H1 (cell line): ENCODE measurements at regions not wholly inside any gene's neighbourhood (a gene's known extent, or its start where the extent isn't known, plus 50 kb on each side); places are given as distances from the start of the nearest gene placed in this dataset.

Source experiments
- CTCF ChIA-PET: fragments of 300-600 bp; sonication (Branson Sonifier 250); formaldehyde crosslinking; loops from one replicate; lab custom pipeline; 2021; ENCODE audit not compliant: partially characterized antibody; lab: Charles Lee
- POLR2A ChIA-PET: fragments of 300-600 bp; sonication (Branson Sonifier 250); formaldehyde crosslinking; loops from one replicate; lab custom pipeline; 2021; ENCODE audit warnings: inconsistent platforms; ENCODE audit not compliant: partially characterized antibody; lab: Charles Lee
- DNase-seq, 2 experiments: peaks; one replicate each; pipeline versions ENCODE4 v3.0.0 to v3.0.0-alpha.2; 2010 to 2022; ENCODE audit warnings: low spot score in 2 of 2, low read depth in 1 of 2, mixed read lengths in 1 of 2
- FAIRE-seq: peaks from 2 replicates; lab custom pipeline; 2011; peaks lifted over from hg19 to GRCh38; lab: Jason Lieb, UNC
- H2AFZ ChIP-seq: 2 replicates; pipeline ENCODE4 v1.8.1; 2012; ENCODE audit warnings: low read length, inconsistent platforms
- H2AK5ac ChIP-seq: 2 replicates; pipeline ENCODE4 v1.6.1; 2013; ENCODE audit warnings: low read depth, low read length
- H2BK120ac ChIP-seq: replicated peaks from 2 replicates; pipeline ENCODE3; 2013; ENCODE audit warnings: low read depth, low read length, inconsistent platforms
- H2BK12ac ChIP-seq: 2 replicates; pipeline ENCODE4 v1.6.1; 2013; ENCODE audit warnings: low read depth, low read length
- H2BK15ac ChIP-seq: 2 replicates; pipeline ENCODE4 v1.6.1; 2013; ENCODE audit warnings: low read length
- H2BK20ac ChIP-seq: 2 replicates; pipeline ENCODE4 v1.6.1; 2013; ENCODE audit warnings: low read length
- H2BK5ac ChIP-seq: 2 replicates; pipeline ENCODE4 v1.6.1; 2013; ENCODE audit warnings: low read depth, low read length
- H3K14ac ChIP-seq: 2 replicates; pipeline ENCODE4 v1.6.1; 2013; ENCODE audit warnings: inconsistent platforms; ENCODE audit not compliant: insufficient read length
- H3K18ac ChIP-seq: 2 replicates; pipeline ENCODE4 v1.6.1; 2013; ENCODE audit warnings: low read length; ENCODE audit errors: extremely low read depth
- H3K23ac ChIP-seq: 2 replicates; pipeline ENCODE4 v1.6.1; 2013; ENCODE audit warnings: inconsistent platforms; ENCODE audit not compliant: insufficient read length
- H3K23me2 ChIP-seq: 2 replicates; pipeline ENCODE4 v1.6.1; 2013; ENCODE audit warnings: low read depth, low read length
- H3K27ac ChIP-seq: 2 replicates; pipeline ENCODE4 v1.6.1; 2011; ENCODE audit warnings: low read depth, low read length, inconsistent platforms
- H3K27me3 ChIP-seq, 4 experiments: replicated peaks in 1 of 4; 1 replicate in 1 of 4; 2 replicates in 3 of 4; pipeline versions ENCODE4 v1.6.1 to v1.8.1; 2011 to 2013; ENCODE audit warnings: low read length in 3 of 4, mild to moderate bottlenecking in 3 of 4, inconsistent platforms in 2 of 4, mixed read lengths in 2 of 4, moderate library complexity in 1 of 4; ENCODE audit not compliant: control insufficient read depth in 3 of 4, insufficient read depth in 3 of 4; ENCODE audit errors: extremely low read depth in 1 of 4
- H3K36me3 ChIP-seq, 4 experiments: 2 replicates each; pipeline versions ENCODE4 v1.6.1 to v1.8.1; 2011 to 2013; ENCODE audit warnings: mild to moderate bottlenecking in 4 of 4, low read length in 3 of 4, moderate library complexity in 2 of 4, control low read depth in 1 of 4, inconsistent platforms in 1 of 4; ENCODE audit not compliant: insufficient read depth in 4 of 4, control insufficient read depth in 2 of 4
- H3K4ac ChIP-seq: replicated peaks from 2 replicates; pipeline ENCODE3; 2013; ENCODE audit warnings: low read length, low read depth, mixed read lengths, inconsistent platforms; ENCODE audit not compliant: insufficient read length
- H3K4me1 ChIP-seq, 4 experiments: replicated peaks in 1 of 4; 1 replicate in 1 of 4; 2 replicates in 3 of 4; pipeline versions ENCODE4 v1.6.1 to v1.8.1; 2011 to 2013; ENCODE audit warnings: low read length in 3 of 4, inconsistent platforms in 2 of 4, mixed read lengths in 1 of 4; ENCODE audit not compliant: insufficient read depth in 4 of 4, control insufficient read depth in 3 of 4
- H3K4me2 ChIP-seq, 2 experiments: 2 replicates each; pipeline versions ENCODE4 v1.6.1 to v1.8.1; 2011 to 2013; ENCODE audit warnings: low read depth in 2 of 2, low read length in 2 of 2, control low read depth in 1 of 2, inconsistent platforms in 1 of 2, mild to moderate bottlenecking in 1 of 2; ENCODE audit not compliant: insufficient read depth in 1 of 2
- H3K4me3 ChIP-seq, 4 experiments: fragments of 200-600, 300-600 bp in 1 of 4; sonication (generic), shearing (Covaris generic), sonication (Bioruptor Twin) in 1 of 4; 2 replicates each; pipeline versions ENCODE4 v1.5.1 to v1.8.1; 2011 to 2016; ENCODE audit warnings: low read length in 4 of 4, low read depth in 3 of 4, control low read depth in 2 of 4, inconsistent platforms in 2 of 4, mild to moderate bottlenecking in 2 of 4, mixed read lengths in 1 of 4, moderate library complexity in 1 of 4; ENCODE audit not compliant: insufficient read depth in 2 of 4; ENCODE audit errors: extremely low read depth in 1 of 4
- H3K56ac ChIP-seq: replicated peaks from 2 replicates; pipeline ENCODE3; 2013; ENCODE audit warnings: low read depth, mild to moderate bottlenecking, mixed read lengths, low read length, inconsistent platforms; ENCODE audit not compliant: insufficient read length
- H3K79me1 ChIP-seq: 2 replicates; pipeline ENCODE4 v1.6.1; 2013; ENCODE audit warnings: low read depth, low read length, control low read depth
- H3K79me2 ChIP-seq, 2 experiments: 2 replicates each; pipeline versions ENCODE4 v1.6.1 to v1.8.1; 2012 to 2013; ENCODE audit warnings: low read length in 2 of 2, mild to moderate bottlenecking in 2 of 2, inconsistent platforms in 1 of 2; ENCODE audit not compliant: insufficient read depth in 2 of 2, control insufficient read depth in 1 of 2
- H3K9ac ChIP-seq, 4 experiments: replicated peaks in 1 of 4; 1 replicate in 1 of 4; 2 replicates in 3 of 4; pipeline versions ENCODE4 v1.6.1 to v1.8.1; 2011 to 2013; ENCODE audit warnings: low read depth in 3 of 4, low read length in 3 of 4, control low read depth in 2 of 4, mild to moderate bottlenecking in 2 of 4, moderate library complexity in 2 of 4, inconsistent platforms in 1 of 4; ENCODE audit errors: extremely low read depth in 1 of 4
- H3K9me3 ChIP-seq, 2 experiments: 2 replicates each; pipeline versions ENCODE4 v1.6.1 to v1.8.1; 2012 to 2013; ENCODE audit warnings: mild to moderate bottlenecking in 2 of 2, moderate library complexity in 2 of 2, control low read depth in 1 of 2, inconsistent platforms in 1 of 2, low read depth in 1 of 2, low read length in 1 of 2, mixed read lengths in 1 of 2; ENCODE audit not compliant: insufficient read depth in 2 of 2
- H4K20me1 ChIP-seq, 2 experiments: replicated peaks in 1 of 2; 2 replicates each; pipeline versions ENCODE3 to v1.8.1; 2011 to 2013; ENCODE audit warnings: inconsistent platforms in 2 of 2, low read length in 2 of 2, mild to moderate bottlenecking in 1 of 2; ENCODE audit not compliant: insufficient read depth in 2 of 2, control insufficient read depth in 1 of 2
- H4K5ac ChIP-seq: 2 replicates; pipeline ENCODE4 v1.6.1; 2013; ENCODE audit warnings: low read length, low read depth, mixed read lengths, inconsistent platforms; ENCODE audit not compliant: insufficient read length
- H4K8ac ChIP-seq: 2 replicates; pipeline ENCODE4 v1.8.0; 2013; ENCODE audit warnings: mild to moderate bottlenecking, moderate library complexity, low read length, inconsistent platforms; ENCODE audit not compliant: insufficient read depth; ENCODE audit errors: extremely low read depth
- H4K91ac ChIP-seq: replicated peaks from 2 replicates; pipeline ENCODE3; 2013; ENCODE audit warnings: low read length, mixed read lengths, inconsistent platforms; ENCODE audit not compliant: insufficient read length
- CBX8 ChIP-seq: fragments of 300-800, 300-1000 bp; sonication (generic); IDR thresholded peaks from 2 replicates; pipeline ENCODE4 v1.7.1; 2016; ENCODE audit warnings: low read depth, low read length, borderline replicate concordance
- CEBPB ChIP-seq: IDR thresholded peaks from 2 replicates; pipeline ENCODE4 v1.6.1; 2012; ENCODE audit warnings: low read depth, low read length
- E2F6 ChIP-seq: IDR thresholded peaks from 2 replicates; pipeline ENCODE4 v1.6.1; 2012; ENCODE audit warnings: inconsistent platforms
- GTF2F1 ChIP-seq: IDR thresholded peaks from 2 replicates; pipeline ENCODE4 v1.6.1; 2012; ENCODE audit warnings: low read depth, low read length, improper control_type of control experiment, borderline replicate concordance
- HDAC2 ChIP-seq, 2 experiments: fragments of 300-600 bp in 1 of 2; sonication (generic) in 1 of 2; IDR thresholded peaks; 2 replicates each; pipeline ENCODE4 v1.6.1; 2011 to 2012; ENCODE audit warnings: low read depth in 2 of 2, low read length in 2 of 2, mild to moderate bottlenecking in 2 of 2, moderate library complexity in 2 of 2, borderline replicate concordance in 1 of 2, inconsistent platforms in 1 of 2
- KDM5A ChIP-seq: fragments of 200-600 bp; IDR thresholded peaks from 2 replicates; pipeline ENCODE4 v1.7.1; 2012; ENCODE audit warnings: mild to moderate bottlenecking, low read length, inconsistent platforms, mixed read lengths
- PHF8 ChIP-seq: fragments of 200-600 bp; sonication (generic); conservative IDR thresholded peaks from 2 replicates; pipeline ENCODE4 v1.7.1; 2012; ENCODE audit warnings: low read depth, mild to moderate bottlenecking, inconsistent platforms, low read length, moderate library complexity
- POLR2AphosphoS5 ChIP-seq: IDR thresholded peaks from 2 replicates; pipeline ENCODE4 v1.6.1; 2011; ENCODE audit warnings: low read depth, low read length
- RAD21 ChIP-seq, 2 experiments: IDR thresholded peaks in 1 of 2; conservative IDR thresholded peaks in 1 of 2; 2 replicates each; pipeline ENCODE4 v1.6.1; 2011; ENCODE audit warnings: low read depth in 2 of 2, low read length in 2 of 2, improper control_type of control experiment in 1 of 2, inconsistent platforms in 1 of 2, mild to moderate bottlenecking in 1 of 2, moderate library complexity in 1 of 2
- RFX5 ChIP-seq: IDR thresholded peaks from 2 replicates; pipeline ENCODE4 v1.6.1; 2011; ENCODE audit warnings: low read depth, low read length, improper control_type of control experiment, borderline replicate concordance
- SAP30 ChIP-seq: fragments of 300-600 bp; sonication (generic); IDR thresholded peaks from 2 replicates; pipeline ENCODE4 v1.7.1; 2012; ENCODE audit warnings: low read length, moderate library complexity, mild to moderate bottlenecking, inconsistent platforms; ENCODE audit not compliant: insufficient read depth, insufficient replicate concordance
- SIN3A ChIP-seq, 2 experiments: IDR thresholded peaks in 1 of 2; conservative IDR thresholded peaks in 1 of 2; 2 replicates each; pipeline ENCODE4 v1.6.1; 2011 to 2012; ENCODE audit warnings: low read length in 2 of 2, improper control_type of control experiment in 1 of 2, low read depth in 1 of 2, mild to moderate bottlenecking in 1 of 2
- YY1 ChIP-seq: IDR thresholded peaks from 2 replicates; pipeline ENCODE4 v1.6.1; 2011; ENCODE audit warnings: low read depth, mild to moderate bottlenecking, low read length
- WGBS, 2 experiments: shearing (Covaris generic) in 1 of 2; methylation state at CpG; one replicate each; pipeline versions ENCODE4 v1.1.6 to v1.1.7; 2013 to 2015; ENCODE audit warnings: low lambda C conversion rate in 2 of 2, mixed read lengths in 2 of 2, inconsistent platforms in 1 of 2, low coverage in 1 of 2, missing lambda C conversion rate in 1 of 2; ENCODE audit not compliant: insufficient replicate concordance in 2 of 2, insufficient coverage in 1 of 2, insufficient read length in 1 of 2; ENCODE audit errors: extremely low coverage in 1 of 2, missing lambda C conversion rate in 1 of 2; 5-methylcytosine and 5-hydroxymethylcytosine counted together

DNA sequence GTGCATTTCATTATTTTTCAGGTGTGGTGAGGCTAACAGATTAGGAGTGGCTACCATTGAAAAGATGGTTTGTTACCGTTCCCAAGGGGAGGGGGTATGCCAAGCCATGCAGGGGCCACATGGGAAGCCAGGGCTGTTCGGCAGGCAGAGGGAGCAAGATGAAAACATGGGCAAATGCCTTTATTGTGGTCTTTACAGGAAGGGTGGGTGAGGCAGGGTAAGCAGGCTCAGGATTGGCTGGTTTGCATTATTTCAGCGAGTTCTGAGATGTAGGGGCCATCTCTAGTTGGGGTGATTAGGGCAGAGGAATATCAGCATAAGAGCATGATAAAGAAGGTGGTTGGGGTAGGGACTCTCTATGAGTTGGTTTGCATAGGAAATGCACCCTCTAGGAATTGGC, 117.6 kb downstream of the CCT6B start:
- FAIRE-seq, result no peak
- TF ChIP-seq GTF2F1, result no peak
- no peak for TF ChIP-seq RAD21 (IDR thresholded peaks at IDR 0.05 in 1 of 2, conservative IDR thresholded peaks at IDR 0.05 in 1 of 2; ENCODE audit: low read depth in 2 of 2, low read length in 2 of 2)
- TF ChIP-seq KDM5A, result no peak
- no peak for TF ChIP-seq HDAC2 (IDR thresholded peaks at IDR 0.05; ENCODE audit: borderline replicate concordance in 1 of 2, low read depth in 2 of 2, low read length in 2 of 2)
- TF ChIP-seq CBX8, result no peak
- TF ChIP-seq E2F6, result no peak
- no peak for TF ChIP-seq YY1
- no peak for TF ChIP-seq CEBPB
- no peak for TF ChIP-seq SIN3A (conservative IDR thresholded peaks at IDR 0.05 in 1 of 2, IDR thresholded peaks at IDR 0.05 in 1 of 2; ENCODE audit: low read depth in 1 of 2, low read length in 2 of 2)
- no peak for TF ChIP-seq POLR2AphosphoS5
- TF ChIP-seq PHF8, result no peak
- TF ChIP-seq RFX5, result no peak
- no peak for TF ChIP-seq SAP30

More for the DNA sequence above, 117.6 kb downstream of the CCT6B start:
- Histone ChIP-seq H3K4ac (no peak overlapping the region), H3K4me1 (peaks cover 0 to 7% (median 4%) of the 10 kb centered on the region in 4 experiments; a peak in 4 of 7 replicates), H3K4me3 (no peak overlapping the region), H3K79me1 (no peaks in the 10 kb centered on the region), H4K91ac (no peak overlapping the region), H4K20me1 (no peaks in the 10 kb centered on the region), H2BK20ac (no peak overlapping the region), H3K56ac (no peak overlapping the region), H3K23me2 (no peaks in the 10 kb centered on the region), H3K14ac (no peak overlapping the region), H3K27me3 (no peaks in the 10 kb centered on the region), H4K8ac (no peak overlapping the region), H3K27ac (no peak overlapping the region), H4K5ac (no peak overlapping the region), H2BK5ac (no peak overlapping the region), H2AK5ac (no peak overlapping the region), H3K9ac (no peak overlapping the region), H2BK15ac (no peak overlapping the region), H3K79me2 (no peaks in the 10 kb centered on the region), H2AFZ (no peak overlapping the region), H3K4me2 (no peak overlapping the region), H3K9me3 (no peaks in the 10 kb centered on the region), H2BK12ac (no peak overlapping the region), H3K23ac (no peak overlapping the region), H2BK120ac (no peak overlapping the region), H3K18ac (no peak overlapping the region), H3K36me3 (no peaks in the 10 kb centered on the region; a peak in 1 of 8 replicates)
- WGBS, 2 experiments, result 86% methylated on average over 3 of the region's 3 CpGs; no CpG with 5 or more reads in 1 of the 2 experiments
- ChIA-PET CTCF (interaction anchor here (1.2 kb wide), 1 partner anchor 9 kb away, joined by 3 read pairs; no protein-coding TSS in a partner anchor), POLR2A (interaction anchor here (1.0 kb wide), 1 partner anchor 12 kb away, joined by 3 read pairs; no protein-coding TSS in a partner anchor)
- DNase-seq, result no peak
